DOHH2 (cell line): ENCODE measurements at regions not wholly inside any gene's neighbourhood (a gene's known extent, or its start where the extent isn't known, plus 50 kb on each side); places are given as distances from the start of the nearest gene placed in this dataset.
"Not testable (repeated sequence)": the region's sequence is repeated elsewhere in the genome, so short reads cannot be mapped to it uniquely, and the experiment has no call there.

ENCODE experiments used
- CTCF ChIP-seq: fragments of 200-600 bp; sonication (generic); IDR thresholded peaks from one replicate; pipeline ENCODE4 v1.5.1; 2014; ENCODE audit warnings: antibody characterized with exemption, mild to moderate bottlenecking, low read depth, low read length; ENCODE audit not compliant: poor library complexity, severe bottlenecking
- EZH2phosphoT487 ChIP-seq: fragments of 200-600 bp; sonication (generic); IDR thresholded peaks from 2 replicates; pipeline ENCODE4 v1.6.1; 2017; ENCODE audit warnings: borderline replicate concordance, mild to moderate bottlenecking, antibody characterized with exemption, low read length, moderate library complexity, mixed read lengths

GRCh38 chr21:6034124-6034678 is 4487.2 kb upstream of the TPTE start:
- TF ChIP-seq CTCF, EZH2phosphoT487: not testable (repeated sequence)
